ENCODE measurements at regions not wholly inside any gene's neighbourhood (a gene's known extent, or its start where the extent isn't known, plus 50 kb on each side); places are given as distances from the start of the nearest gene placed in this dataset.

GRCh38 chr7:28878481-28878880, 79.6 kb downstream of the TRIL start:
- Histone ChIP-seq H2AFZ (ENCODE audit: low read depth, low read length) (no peak overlapping the region), H3K27me3 (ENCODE audit: control insufficient read depth in 2 of 2, insufficient read depth in 2 of 2, low read length in 2 of 2) (no peaks in the 10 kb centered on the region), H4K20me1 (replicated peaks; ENCODE audit: control insufficient read depth, insufficient read depth, low read length) (no peaks in the 10 kb centered on the region), H3K4me3 (no peak overlapping the region), H3K4me1 (replicated peaks in 1 of 2; ENCODE audit: control insufficient read depth in 2 of 2, insufficient read depth in 2 of 2, low read length in 2 of 2) (no peaks in the 10 kb centered on the region), H3K36me3 (ENCODE audit: control insufficient read depth, insufficient read depth, low read length) (no peaks in the 10 kb centered on the region), H3K9me1 (ENCODE audit: control insufficient read depth, insufficient read depth, low read length) (no peaks in the 10 kb centered on the region), H3K9ac (ENCODE audit: insufficient read depth in 1 of 2, low read depth in 2 of 2, low read length in 2 of 2) (no peak overlapping the region), H3K9me3 (replicated peaks; ENCODE audit: control insufficient read depth, insufficient read depth, low read depth, low read length) (no peaks in the 10 kb centered on the region), H3K4me2 (ENCODE audit: insufficient read depth, low read length) (no peak overlapping the region), H3K27ac (ENCODE audit: extremely low read depth, low read depth, low read length) (no peak overlapping the region), H3K79me2 (ENCODE audit: control insufficient read depth, insufficient read depth, low read length) (no peaks in the 10 kb centered on the region)
- DNase-seq (ENCODE audit: extremely low read depth in 1 of 4, low spot score in 3 of 4) (no peak), FAIRE-seq (no peak), ATAC-seq (no peak)
- BruUV-seq (replicated peaks), result no TSS peak
- WGBS (ENCODE audit: insufficient coverage, low coverage, missing lambda C conversion rate), result 0% methylated on average over 3 of the region's 3 CpGs
- intact Hi-C loops (cut with micrococcal nuclease) (no loop called here), in situ Hi-C loops (cut with MboI) (no loop called here)
- CTCF ChIA-PET (ENCODE audit: low intra/inter-chr PET ratio), result no interaction called here
- no peak for TF ChIP-seq JUN (IDR thresholded peaks at IDR 0.05; ENCODE audit: borderline replicate concordance, low read depth, low read length)
- TF ChIP-seq JUN (CRISPR knock-in tag; IDR thresholded peaks at IDR 0.05; ENCODE audit: borderline replicate concordance), result no peak
- no peak for TF ChIP-seq NR3C1 (CRISPR knock-in tag; IDR thresholded peaks at IDR 0.05)
- TF ChIP-seq FOXA3 (CRISPR knock-in tag; conservative IDR thresholded peaks at IDR 0.05 in 1 of 2, IDR thresholded peaks at IDR 0.05 in 1 of 2), result no peak
- no peak for TF ChIP-seq ASH1L (IDR thresholded peaks at IDR 0.05; ENCODE audit: borderline replicate concordance, low read depth, partially characterized antibody)
- no peak for TF ChIP-seq ELK1 (CRISPR knock-in tag; IDR thresholded peaks at IDR 0.05)
- TF ChIP-seq LCOR (CRISPR knock-in tag; IDR thresholded peaks at IDR 0.05), result no peak
- no peak for TF ChIP-seq GTF2F1 (IDR thresholded peaks at IDR 0.05; ENCODE audit: low read depth, low read length)
- no peak for TF ChIP-seq GATAD2A (IDR thresholded peaks at IDR 0.05)
- TF ChIP-seq MEF2A (IDR thresholded peaks at IDR 0.05; ENCODE audit: control insufficient read depth, low read depth, low read length), result no peak
- no peak for TF ChIP-seq ZNF695 (CRISPR knock-in tag; IDR thresholded peaks at IDR 0.05)
- TF ChIP-seq EGR1 (conservative IDR thresholded peaks at IDR 0.05), result no peak
- TF ChIP-seq CLOCK (CRISPR knock-in tag; IDR thresholded peaks at IDR 0.05; ENCODE audit: borderline replicate concordance), result no peak
- TF ChIP-seq, protein P1, sequence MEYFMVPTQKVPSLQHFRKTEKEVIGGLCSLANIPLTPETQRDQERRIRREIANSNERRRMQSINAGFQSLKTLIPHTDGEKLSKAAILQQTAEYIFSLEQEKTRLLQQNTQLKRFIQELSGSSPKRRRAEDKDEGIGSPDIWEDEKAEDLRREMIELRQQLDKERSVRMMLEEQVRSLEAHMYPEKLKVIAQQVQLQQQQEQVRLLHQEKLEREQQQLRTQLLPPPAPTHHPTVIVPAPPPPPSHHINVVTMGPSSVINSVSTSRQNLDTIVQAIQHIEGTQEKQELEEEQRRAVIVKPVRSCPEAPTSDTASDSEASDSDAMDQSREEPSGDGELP (CRISPR knock-in tag; IDR thresholded peaks at IDR 0.05; ENCODE audit: borderline replicate concordance), result no peak
- POLR2A ChIA-PET, result no interaction called here
